Stimulated activated naive CD4-positive, alpha-beta T cell treated with Interleukin-2 at 50 U/mL for 16 hours (primary cell): ENCODE measurements at regions not wholly inside any gene's neighbourhood (a gene's known extent, or its start where the extent isn't known, plus 50 kb on each side); places are given as distances from the start of the nearest gene placed in this dataset.
"Not testable (repeated sequence)": the region's sequence is repeated elsewhere in the genome, so short reads cannot be mapped to it uniquely, and the experiment has no call there.

Experiments used
- DNase-seq: peaks from one replicate; lab custom pipeline; 2025; lab: John Stamatoyannopoulos, UW

DNA sequence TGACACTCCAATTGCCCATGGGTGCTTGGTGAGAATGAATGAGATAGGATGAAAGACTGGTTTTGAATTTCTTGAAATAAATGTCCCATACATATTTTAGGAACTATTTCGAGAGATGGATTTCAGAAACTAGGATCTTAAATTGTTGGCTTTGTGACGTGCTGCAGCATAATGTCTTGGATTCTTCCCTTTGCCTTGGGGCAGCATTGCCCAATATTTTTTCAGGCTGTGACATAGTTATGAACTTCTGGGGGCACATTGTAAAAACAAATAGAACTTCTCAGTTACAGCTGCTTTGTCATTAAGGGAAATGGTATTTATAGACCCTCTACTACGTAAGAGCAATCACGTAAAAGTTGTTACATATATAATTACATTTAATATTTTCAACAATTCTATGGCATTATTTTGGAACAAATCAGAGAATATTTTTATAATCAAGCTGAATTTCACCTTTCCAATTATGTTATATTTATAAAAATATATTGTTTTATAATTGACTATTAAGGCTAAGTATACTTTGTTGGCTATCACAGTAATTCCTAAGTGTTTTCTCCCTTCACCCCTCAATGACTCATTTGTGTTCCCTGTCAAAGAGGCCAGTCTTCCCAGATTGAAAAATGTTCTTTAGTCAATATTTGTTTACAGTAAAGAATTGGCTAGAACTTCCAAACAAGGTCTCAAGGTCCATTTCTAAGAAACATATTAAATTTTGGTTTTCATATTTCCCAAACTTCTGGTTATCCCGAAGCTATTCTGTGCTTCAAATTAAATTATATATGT, 1388.3 kb upstream of the ACO1 start:
- no peak for DNase-seq

DNA sequence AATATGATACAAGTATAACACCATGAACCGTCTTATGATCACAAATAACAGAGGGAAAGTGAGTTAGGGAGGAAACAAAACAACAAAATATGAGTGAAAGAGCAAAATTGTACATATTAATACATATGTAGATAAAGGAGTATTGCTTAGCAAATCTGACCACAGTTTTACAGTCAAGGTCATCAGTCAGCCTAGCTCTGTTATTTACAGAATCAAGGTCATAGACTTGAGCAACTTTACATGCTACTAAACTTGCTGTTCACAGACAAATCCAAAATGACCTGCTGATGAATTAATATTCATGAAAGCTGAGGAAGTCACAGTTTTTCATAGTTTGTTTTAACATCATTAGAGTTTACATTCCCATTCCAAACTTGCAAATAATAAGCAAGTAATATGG, 1387.7 kb upstream of the ACO1 start:
- no peak for DNase-seq

DNA sequence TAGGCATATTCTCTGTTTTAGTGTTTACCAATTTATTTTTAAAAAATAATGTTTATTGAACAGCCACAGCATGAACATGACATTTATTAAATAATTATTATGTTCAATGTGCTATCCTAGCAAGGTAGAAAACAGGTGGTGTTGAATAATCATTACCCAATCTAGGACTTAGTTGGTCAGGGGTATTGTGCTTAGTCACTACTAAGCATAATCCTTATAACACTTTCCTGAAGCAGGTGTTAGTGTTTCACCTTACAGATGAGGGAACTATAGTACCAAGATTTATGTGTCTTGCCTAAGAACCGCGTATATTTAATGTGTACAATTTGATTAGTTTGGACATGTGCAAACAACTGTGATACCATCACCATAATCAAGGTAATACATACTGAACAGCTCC, 1387.2 kb upstream of the ACO1 start:
- DNase-seq, result no peak

DNA sequence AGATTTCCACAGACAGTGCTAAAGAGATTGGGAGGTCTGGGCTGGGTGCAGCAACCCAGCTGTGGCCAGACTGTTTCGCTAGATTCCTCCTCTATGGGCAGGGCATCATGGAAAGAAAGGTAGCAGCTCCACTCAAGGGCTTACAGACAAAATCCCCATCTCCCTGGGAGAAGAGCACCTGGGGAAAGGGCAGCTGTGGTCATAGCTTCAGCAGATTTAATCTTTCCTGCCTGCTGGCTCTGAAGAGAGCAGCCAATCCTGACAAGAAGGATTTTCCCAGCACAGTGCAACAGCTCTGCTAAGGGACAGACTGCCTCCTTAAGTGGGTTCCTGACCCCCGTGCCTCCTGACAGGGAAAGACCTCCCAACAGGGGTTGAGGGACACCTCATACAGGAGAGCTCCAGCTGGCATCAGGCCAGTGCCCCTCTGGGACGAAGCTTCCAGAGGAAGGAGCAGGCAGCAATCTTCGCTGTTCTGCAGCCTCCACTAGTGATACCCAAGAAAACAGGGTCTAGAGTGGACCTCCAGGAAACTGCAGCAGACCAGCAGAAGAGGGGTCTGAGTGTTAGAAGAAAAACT, 1379.3 kb upstream of the ACO1 start:
- no peak for DNase-seq

DNA sequence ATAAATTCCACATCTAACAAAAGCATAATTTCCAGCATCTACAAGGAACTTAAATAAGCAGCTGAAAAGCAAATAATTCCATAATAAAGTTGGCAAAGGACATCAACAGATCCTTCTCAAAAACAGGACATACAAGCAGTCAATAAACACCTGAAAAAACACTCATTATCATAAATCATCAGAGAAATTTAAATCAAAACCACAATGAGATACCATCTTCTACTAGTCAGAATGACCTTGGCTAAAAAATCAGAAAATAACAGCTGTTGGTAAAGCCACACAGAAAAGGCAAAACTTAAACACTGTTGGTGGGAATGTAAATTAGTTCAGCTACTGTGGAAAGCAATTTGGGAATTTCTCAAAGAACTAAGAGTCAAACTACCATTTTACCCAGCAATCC, 1371.1 kb upstream of the ACO1 start:
- DNase-seq, result no peak

DNA sequence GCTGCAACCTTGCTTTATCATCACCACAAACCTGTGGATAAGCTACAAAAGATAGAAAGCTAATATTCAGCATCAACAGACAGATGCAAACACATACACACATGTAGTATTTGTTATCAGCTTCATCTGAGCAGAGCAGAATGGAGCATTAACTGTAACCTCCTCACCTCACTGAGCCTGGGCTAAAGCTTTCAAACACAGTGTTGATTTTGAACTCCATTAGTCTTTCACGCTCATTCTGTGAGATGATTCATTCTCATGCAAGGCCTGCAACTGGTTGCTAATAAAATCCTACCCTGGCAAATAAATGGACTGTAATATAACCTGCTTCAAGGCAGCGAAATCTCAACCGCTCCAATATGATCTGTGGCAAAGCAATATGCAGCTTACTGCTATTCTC, 1360.6 kb upstream of the ACO1 start:
- no peak for DNase-seq

DNA sequence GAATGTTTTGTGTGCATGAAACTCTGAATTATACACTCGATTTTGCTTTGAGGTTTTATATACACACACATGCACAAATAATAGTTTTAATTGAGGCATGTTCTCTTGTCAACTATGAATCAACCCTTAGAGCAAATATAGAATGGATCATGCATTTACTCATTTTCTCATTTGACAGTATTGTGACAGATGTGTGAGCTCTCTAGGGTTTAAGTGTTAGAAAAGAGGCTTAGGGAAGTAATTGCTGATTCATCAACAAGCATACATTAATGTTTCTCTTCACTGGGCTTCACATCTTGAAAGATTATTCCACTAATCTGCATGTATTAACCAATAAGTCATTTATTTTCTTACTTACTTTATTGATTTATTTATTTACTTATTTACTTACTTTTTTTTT, 1356.8 kb upstream of the ACO1 start:
- DNase-seq, result no peak

DNA sequence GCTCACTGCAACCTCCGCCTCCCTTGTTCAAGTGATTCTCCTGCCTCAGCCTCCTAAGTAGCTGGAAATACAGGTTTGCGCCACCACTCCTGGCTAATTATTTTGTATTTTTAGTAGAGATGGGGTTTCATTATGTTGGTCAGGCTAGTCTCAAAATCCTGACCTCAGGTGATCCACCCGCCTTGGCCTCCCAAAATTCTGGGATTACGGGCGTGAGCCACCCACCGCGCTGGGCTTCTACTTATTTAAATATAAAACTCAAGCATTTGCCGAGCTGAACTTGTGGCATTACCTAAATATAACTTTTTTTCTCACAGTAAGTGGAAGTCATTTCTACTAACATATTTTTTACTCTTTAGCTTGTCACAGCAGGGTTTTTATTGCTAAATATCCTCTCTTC, 1356.3 kb upstream of the ACO1 start:
- DNase-seq, result no peak

DNA sequence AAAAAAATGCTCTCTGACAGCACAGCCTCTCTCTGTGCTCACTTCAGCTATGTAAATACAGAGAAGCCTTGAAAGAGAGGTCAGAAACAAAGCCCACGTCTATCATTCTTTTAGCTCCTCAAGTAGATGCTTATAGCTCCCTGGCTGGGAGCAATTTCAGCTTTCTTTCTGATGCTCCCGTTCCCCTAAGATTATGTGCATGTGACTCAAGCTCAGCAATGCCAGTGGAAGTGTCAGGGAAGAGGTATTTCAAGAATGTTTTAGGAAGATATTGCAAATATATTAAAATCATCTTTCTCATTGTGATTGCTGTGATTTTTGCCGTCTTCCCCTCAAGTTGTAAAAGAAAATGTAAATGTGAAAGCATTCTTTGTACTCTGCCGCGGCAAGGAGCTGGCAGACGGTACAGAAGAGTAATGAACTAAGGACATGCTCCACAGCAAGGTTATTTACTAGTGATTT, 1353.7 kb upstream of the ACO1 start:
- DNase-seq, result no peak

DNA sequence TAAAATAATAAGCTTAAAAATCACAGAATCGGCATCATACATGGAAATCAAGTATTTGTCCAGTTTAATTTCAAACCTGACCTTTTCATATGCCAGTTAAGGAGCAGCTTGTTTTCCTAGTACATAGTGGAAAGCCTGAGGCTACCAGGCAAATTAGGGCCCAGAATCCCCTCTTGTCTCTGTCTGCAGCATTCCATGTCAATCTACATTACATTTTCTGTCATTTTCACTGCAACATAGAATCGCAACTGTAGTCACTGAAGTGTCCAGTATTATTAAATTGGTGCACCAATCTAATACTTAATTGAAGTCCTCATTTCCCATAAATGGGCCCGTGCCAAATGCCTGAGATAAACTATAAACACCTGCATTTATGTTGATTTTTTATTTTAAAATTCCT, 1352.2 kb upstream of the ACO1 start:
- no peak for DNase-seq

DNA sequence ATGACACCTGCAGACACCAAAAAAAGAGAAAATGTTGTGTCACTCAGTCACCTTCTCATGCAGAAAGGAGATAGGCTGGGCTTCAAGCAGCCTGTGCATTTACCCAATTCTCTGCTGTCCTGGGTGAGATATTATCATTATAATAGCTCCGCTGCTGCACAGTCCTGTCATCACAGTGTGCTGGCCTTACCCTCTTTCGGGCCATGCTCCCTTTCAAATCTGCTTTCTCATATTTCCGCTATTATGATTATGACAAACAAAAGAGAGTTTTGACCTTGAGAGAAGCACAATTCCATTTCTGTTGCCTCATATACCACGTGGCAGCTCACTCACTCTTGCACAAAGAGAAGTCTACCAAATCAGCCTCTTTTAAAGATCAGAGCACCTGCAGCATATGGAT, 1350.1 kb upstream of the ACO1 start:
- DNase-seq, result no peak

DNA sequence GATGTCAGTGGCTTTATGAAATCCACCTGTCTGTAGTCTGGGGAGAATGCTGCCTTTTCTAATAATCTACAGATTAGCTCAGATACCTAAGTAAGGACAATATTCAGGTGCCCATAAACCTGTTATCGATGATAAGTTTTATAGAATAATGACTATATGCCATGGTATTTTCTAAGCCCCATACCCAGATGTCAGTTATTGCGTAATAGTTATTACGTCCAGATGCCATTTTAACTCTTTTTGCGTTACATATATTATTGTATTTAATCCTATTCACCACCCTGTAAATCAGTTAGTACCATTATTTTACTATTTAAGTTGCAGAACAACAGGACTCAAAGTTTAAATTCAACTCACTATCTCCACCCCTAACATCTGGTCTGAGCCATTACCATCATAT, 1343.9 kb upstream of the ACO1 start:
- DNase-seq, result no peak

DNA sequence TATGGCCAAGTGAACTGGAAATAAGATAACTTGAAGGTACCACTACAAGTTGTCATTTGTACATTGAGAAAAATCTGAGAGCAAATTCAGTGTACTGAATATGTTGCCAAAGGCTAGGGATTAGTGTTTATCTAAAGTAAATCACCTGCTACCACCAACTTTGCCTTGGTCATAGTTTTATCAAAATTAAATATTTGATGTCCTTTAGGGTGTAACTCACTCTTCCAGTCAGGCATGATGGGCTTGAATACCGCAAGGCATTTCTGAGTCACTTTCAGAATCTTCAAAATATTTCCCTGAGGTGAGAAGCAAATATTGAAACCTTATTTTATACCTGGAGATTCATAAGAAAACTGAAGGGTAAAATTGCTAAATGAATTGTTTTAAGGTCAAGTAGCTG, 1338.6 kb upstream of the ACO1 start:
- no peak for DNase-seq

DNA sequence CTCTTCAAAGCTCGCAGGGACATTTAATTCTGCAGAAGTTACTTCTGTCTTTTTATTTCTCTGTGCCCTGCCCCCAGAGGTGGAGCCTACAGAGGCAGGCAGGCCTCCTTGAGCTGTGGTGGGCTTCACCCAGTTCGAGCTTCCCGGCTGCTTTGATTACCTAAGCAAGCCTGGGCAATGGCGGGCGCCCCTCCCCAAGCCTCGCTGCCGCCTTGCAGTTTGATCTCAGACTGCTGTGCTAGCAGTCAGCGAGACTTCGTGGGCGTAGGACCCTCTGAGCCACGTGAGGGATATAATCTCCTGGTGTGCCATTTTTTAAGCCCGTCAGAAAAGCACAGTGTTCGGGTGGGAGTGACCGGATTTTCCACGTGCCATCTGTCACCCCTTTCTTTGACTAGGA, 1322.9 kb upstream of the ACO1 start:
- DNase-seq, result not testable (repeated sequence)

DNA sequence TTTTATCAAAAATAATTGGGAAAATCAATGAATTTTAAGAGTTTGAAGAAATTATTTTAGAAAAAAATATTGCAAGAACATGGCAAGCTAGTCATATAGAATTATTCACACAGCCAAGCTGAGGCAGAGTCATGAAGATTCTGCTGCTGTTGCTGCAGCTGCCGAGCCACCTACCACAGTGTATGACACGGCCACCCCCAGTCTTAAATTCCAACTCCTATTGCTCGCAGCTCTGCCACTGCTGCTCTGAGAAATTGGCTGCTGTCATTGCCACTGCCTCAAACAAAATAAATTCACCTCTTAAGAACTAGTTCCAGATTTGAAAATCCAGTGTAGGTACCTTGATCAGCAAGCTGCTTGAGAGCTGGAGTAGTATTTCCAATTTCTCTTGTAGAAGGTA, 1318.8 kb upstream of the ACO1 start:
- no peak for DNase-seq

DNA sequence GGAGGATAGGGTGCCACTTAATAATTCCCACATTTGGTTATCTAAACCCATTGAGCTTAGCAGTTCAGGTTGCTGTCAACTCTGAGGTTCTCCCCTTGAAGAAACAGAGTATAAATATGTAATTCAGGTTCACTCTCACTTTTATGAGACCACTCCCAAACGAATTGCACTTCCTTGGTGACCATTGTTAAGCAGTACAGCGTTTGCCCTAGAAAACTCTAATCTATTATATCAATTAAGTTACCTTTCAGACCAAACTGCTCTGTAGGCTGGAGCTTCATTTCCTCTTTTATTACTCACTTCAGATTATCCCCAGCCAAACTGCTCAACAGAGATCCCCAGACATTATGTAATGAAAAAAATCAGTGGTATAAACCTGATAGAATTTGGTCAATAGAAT, 1317.0 kb upstream of the ACO1 start:
- DNase-seq, result no peak

DNA sequence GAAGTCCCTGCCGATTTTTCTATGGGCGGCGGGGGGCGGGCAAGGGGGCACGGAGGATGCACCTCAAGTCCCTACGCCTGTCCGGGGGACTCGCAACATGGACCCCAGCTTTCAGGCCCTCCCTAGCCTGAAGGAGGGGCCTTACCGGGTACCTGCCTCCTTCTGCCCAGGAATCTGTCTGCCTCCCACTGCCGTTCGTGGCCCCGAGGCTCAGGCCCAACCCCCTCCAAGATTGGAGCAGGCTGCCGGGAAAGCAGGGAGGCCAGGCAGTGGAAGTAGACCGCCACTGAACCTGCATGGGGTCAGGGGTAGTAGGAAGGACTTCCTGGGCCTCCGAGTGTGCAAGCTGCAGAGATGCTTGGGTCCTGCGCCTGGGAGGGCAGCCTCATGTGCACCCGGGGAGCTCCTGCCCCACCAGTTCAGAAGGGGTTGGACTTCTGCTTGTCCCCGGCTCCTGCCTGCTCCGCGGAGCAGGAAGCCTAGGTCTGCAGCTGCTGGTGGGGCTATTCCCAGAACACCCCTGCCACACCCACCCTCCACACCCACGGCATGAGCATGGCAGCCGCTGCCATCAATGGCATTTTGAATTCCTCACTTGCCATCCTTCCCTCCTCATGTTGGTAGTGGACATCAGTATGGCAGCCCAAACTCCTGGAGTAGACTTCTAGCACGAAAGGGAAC, 1312.7 kb upstream of the ACO1 start:
- DNase-seq, result no peak

DNA sequence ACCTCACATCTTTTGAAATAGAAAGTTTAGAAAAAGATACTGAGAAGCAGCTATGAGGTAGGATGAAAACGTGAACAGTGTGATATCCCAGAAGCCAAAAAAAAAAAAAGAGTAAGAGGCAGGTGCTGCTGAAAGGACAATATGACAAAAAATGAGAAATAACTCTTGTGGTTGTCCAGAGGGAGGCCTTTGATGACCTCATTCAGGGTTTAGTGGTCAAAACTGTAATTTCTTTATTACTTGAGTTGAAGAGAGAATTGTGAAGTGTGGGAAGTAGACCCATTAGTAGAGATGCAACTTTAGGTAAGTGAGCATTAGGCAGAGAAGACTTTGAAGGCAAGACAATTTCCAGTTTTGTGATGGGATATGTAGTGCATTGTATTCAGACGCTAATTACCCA, 1306.3 kb upstream of the ACO1 start:
- DNase-seq, result no peak

DNA sequence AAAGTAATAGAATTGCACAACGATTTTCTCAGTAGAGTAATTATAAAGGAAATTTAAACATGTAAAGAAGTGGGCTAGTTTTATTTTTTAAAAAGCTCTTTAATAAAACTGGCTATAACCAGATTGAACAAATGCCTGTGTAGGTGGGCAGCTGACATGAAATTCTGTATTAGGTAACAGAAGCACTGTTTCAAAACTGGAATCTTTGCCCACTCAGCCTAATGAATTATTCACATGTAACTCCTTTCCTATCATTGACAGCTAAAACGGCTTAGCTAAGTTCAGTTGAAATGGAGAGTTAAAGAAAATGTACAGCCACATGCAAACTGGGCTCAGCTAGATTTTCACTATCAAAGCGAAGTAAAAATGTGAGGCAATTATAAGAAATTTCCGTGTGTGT, 1300.1 kb upstream of the ACO1 start:
- no peak for DNase-seq

DNA sequence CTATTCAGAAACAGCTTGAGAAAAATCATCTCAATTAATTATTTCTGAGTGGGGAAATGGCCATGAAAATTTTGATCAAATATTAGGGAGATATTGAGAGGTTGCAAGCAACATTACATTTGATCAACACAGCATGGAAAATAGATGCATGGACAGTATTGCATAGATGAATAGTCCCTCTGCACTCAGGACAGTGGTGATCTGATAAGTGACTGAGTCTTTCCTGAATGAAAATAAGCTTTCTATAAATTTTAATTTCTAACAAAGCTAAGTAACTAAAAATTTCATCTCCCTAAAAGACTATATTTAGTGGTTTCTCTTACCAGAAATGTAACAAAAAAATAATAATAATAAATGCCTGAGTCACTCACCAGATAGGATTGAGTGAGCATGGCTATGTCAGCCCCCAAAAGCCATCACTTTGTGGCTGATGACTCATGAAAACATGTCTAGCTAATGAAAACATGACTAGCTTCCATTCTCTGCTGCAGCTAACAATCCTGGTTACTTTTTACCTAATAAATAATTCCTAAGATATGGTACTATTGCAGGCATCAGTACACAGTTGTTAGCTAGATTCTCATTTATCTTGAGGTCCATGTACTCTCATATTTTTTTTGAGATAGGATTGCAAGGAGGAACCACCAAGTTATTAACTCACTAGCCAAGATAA, 1294.8 kb upstream of the ACO1 start:
- no peak for DNase-seq

DNA sequence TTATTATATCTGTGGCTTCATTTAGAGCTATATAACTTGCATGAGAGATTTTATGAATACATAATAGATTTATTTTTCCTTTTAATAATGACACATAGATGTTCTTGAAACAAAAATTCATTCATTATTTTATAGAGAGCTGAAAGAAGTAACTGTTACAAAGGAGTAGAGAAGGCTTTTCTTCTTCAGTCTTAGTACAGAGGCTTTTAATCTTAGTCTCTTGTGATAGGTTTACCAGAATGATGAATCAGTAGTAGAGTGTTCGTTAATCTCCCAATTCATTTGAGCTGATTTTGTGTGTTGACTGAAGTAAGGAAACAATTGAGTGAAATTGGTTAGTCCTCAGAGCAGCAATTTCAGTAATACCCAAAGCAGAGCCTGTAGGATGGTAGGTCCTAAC, 1284.1 kb upstream of the ACO1 start:
- DNase-seq, result no peak

DNA sequence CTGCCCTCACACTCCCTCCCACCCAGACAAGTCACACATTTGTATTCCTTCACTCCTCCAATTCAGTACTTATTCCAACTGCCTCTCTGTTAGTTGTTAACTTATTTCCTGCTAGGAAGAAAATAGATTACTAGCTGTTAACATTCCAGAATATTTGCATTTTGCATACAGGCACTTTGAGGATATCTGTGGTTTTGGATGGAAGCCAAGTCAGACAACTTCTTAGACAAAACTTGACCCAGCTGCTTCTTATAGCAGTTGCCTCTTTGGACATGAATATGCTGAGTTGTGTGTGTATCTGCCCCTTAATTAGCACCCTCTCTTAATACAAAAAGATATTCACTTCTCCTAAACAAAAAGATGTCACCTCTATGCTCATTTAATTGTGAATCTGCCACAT, 1280.6 kb upstream of the ACO1 start:
- DNase-seq, result no peak

DNA sequence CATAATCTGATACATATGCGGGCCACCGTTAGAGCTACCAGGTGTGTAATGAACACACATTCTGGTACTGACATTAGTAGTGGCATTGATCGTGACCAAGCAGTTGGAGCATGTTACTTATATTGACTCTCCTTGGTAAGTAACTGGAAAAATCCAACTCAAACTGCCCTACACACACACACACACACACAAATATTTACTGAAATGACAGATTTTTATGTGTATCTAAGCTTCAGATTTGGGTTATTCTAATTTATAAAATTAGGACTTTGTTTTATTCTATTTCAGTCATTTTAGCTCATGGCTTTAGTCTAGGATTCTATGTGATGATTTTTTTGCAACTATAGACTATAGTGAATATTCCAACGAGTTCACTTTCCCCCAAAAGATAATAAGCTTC, 1280.2 kb upstream of the ACO1 start:
- no peak for DNase-seq
